Left ventricle myocardium superior (tissue), 1 donor: ENCODE measurements at regions not wholly inside any gene's neighbourhood (a gene's known extent, or its start where the extent isn't known, plus 50 kb on each side); places are given as distances from the start of the nearest gene placed in this dataset.
"Not testable (repeated sequence)": the region's sequence is repeated elsewhere in the genome, so short reads cannot be mapped to it uniquely, and the experiment has no call there.

Source experiments
- ATAC-seq: fragments of 200-7000 bp; cut with Tn5 transposase; one replicate; pipeline ENCODE4 v1.9.1; 2020; ENCODE audit warnings: mild to moderate bottlenecking, moderate library complexity
- DNase-seq: peaks from one replicate; pipeline ENCODE4 v3.0.0-alpha.2; 2020
- intact Hi-C: fragments of 100-400 bp; cut with micrococcal nuclease; formaldehyde crosslinking; loops from one replicate; pipeline ENCODE4 v1.11.0; 2022
- donor health status: DM: no; HTN: yes; CAD: no; lungs with severe emphysema.

- ATAC-seq, result no peak
- DNase-seq, result no peak
- intact Hi-C loops, result no loop called here
These were observed 208.3 kb upstream of the DAB2 start for GRCh38 chr5:39633057-39633456.

GRCh38 chr5:39631958-39632357 lies 207.2 kb upstream of the DAB2 start:
- intact Hi-C loops, result no loop called here
- no peak for DNase-seq
- ATAC-seq, result no peak

GRCh38 chr5:39629946-39630345 lies 205.2 kb upstream of the DAB2 start:
- no peak for DNase-seq
- intact Hi-C loops, result no loop called here
- ATAC-seq, result no peak

GRCh38 chr5:39628348-39628747 lies 203.6 kb upstream of the DAB2 start:
- ATAC-seq (no peak), DNase-seq (no peak)
- intact Hi-C loops, result no loop called here

- intact Hi-C loops, result no loop called here
- no peak for ATAC-seq
- no peak for DNase-seq
These were observed 200.1 kb upstream of the DAB2 start for GRCh38 chr5:39624890-39625289.

- DNase-seq (no peak), ATAC-seq (no peak)
- intact Hi-C loops, result no loop called here
These were observed 199.6 kb upstream of the DAB2 start for GRCh38 chr5:39624268-39624886.

GRCh38 chr5:39623291-39623865 lies 198.6 kb upstream of the DAB2 start:
- ATAC-seq, result no peak
- intact Hi-C loops, result no loop called here
- no peak for DNase-seq

- DNase-seq (no peak), ATAC-seq (no peak)
- intact Hi-C loops, result no loop called here
These were observed 197.5 kb upstream of the DAB2 start for GRCh38 chr5:39622281-39622680.

- ATAC-seq (no peak), DNase-seq (no peak)
- intact Hi-C loops, result no loop called here
These were observed 194.5 kb upstream of the DAB2 start for GRCh38 chr5:39619168-39619818.

GRCh38 chr5:39618391-39618790 lies 193.6 kb upstream of the DAB2 start:
- DNase-seq (no peak), ATAC-seq (no peak)
- intact Hi-C loops, result no loop called here

GRCh38 chr5:39616131-39616530 lies 191.4 kb upstream of the DAB2 start:
- DNase-seq (no peak), ATAC-seq (no peak)
- intact Hi-C loops, result no loop called here

- intact Hi-C loops, ATAC-seq, DNase-seq: not testable (repeated sequence)
These were observed 186.3 kb upstream of the DAB2 start for GRCh38 chr5:39611076-39611475.

GRCh38 chr5:39608024-39608423 lies 183.2 kb upstream of the DAB2 start:
- intact Hi-C loops, result no loop called here

GRCh38 chr5:39606591-39606990 lies 181.8 kb upstream of the DAB2 start:
- ATAC-seq (no peak), DNase-seq (no peak)
- intact Hi-C loops, result no loop called here

More at GRCh38 chr5:39608024-39608423, 183.2 kb upstream of the DAB2 start:
- peak; percentile 84 for ATAC-seq
- no peak for DNase-seq

GRCh38 chr5:39605588-39606575 lies 181.1 kb upstream of the DAB2 start:
- intact Hi-C loops, result no loop called here
- ATAC-seq, result no peak
- no peak for DNase-seq

- no peak for ATAC-seq
- no peak for DNase-seq
- intact Hi-C loops, result no loop called here
These were observed 180.4 kb upstream of the DAB2 start for GRCh38 chr5:39605145-39605544.

GRCh38 chr5:39604491-39604890 lies 179.7 kb upstream of the DAB2 start:
- DNase-seq (no peak), ATAC-seq (peak; percentile 70)
- intact Hi-C loops, result no loop called here

- no peak for ATAC-seq
- intact Hi-C loops, result no loop called here
- no peak for DNase-seq
These were observed 175.1 kb upstream of the DAB2 start for GRCh38 chr5:39599721-39600431.

GRCh38 chr5:39598661-39599248 lies 174.0 kb upstream of the DAB2 start:
- intact Hi-C loops, result no loop called here
- ATAC-seq, result no peak
- DNase-seq, result no peak
